ENCODE measurements at regions not wholly inside any gene's neighbourhood (a gene's known extent, or its start where the extent isn't known, plus 50 kb on each side); places are given as distances from the start of the nearest gene placed in this dataset.

DNA sequence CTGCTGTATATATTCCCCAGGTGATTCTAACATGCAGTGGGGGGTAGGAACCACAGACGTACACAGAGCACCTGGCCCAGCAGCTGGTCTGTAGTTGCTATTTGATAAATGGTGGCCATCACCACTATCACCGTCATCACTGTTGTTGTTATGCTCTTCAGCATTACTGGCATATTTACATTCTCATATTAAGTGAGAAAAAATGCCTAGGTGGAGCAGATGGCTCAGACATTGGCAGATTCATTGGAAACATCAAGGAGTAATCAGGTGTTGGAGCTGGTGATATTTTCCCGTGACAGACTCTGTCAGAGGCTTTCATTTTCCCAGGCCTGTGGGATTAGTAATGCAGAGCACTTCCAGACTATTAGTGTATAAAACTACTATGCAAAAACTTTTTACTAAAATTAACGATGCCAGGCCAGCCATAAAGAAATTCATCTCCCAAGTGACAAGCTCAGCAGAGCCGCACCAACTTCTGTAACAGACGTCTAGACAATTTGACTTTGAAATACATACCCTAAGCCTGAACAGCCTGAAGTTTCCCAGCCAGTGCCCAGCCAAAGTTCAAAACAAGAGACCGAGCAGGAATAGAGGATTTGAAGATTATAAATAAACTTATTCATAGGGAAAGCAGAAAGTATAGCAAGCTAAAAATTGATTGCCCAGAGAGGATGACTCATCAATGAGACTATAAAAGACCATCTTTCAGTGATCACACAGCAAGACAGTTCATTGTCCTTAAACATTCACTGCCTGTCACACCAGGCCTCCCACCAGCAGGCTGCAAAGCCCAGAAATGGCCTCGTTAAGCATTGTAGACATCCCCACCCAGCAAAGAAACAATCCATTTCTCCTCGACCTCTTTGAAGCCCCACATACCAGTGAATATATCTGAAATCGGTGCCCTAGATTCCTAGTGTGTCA is 247.4 kb upstream of the CHAC2 start:
- Histone ChIP-seq H3K27me3 (no peaks in the 10 kb centered on the region), H3K36me3 (no peaks in the 10 kb centered on the region), H3K4me1 (ENCODE audit: insufficient read depth) (no peaks in the 10 kb centered on the region), H3K9me3 (no peaks in the 10 kb centered on the region), H3K4me3 (no peak overlapping the region), H3K27ac (no peak overlapping the region)
- intact Hi-C loops (cut with DNase I) = no loop called here
- DNase-seq = no peak
- WGBS, 3 donors = 54 to 59% (median 58%) methylated on average over 10 of the region's 10 CpGs
- TF ChIP-seq, protein P1, sequence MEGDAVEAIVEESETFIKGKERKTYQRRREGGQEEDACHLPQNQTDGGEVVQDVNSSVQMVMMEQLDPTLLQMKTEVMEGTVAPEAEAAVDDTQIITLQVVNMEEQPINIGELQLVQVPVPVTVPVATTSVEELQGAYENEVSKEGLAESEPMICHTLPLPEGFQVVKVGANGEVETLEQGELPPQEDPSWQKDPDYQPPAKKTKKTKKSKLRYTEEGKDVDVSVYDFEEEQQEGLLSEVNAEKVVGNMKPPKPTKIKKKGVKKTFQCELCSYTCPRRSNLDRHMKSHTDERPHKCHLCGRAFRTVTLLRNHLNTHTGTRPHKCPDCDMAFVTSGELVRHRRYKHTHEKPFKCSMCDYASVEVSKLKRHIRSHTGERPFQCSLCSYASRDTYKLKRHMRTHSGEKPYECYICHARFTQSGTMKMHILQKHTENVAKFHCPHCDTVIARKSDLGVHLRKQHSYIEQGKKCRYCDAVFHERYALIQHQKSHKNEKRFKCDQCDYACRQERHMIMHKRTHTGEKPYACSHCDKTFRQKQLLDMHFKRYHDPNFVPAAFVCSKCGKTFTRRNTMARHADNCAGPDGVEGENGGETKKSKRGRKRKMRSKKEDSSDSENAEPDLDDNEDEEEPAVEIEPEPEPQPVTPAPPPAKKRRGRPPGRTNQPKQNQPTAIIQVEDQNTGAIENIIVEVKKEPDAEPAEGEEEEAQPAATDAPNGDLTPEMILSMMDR (IDR thresholded peaks at IDR 0.05) = no peak
- TF ChIP-seq POLR2A (IDR thresholded peaks at IDR 0.05) = no peak

DNA sequence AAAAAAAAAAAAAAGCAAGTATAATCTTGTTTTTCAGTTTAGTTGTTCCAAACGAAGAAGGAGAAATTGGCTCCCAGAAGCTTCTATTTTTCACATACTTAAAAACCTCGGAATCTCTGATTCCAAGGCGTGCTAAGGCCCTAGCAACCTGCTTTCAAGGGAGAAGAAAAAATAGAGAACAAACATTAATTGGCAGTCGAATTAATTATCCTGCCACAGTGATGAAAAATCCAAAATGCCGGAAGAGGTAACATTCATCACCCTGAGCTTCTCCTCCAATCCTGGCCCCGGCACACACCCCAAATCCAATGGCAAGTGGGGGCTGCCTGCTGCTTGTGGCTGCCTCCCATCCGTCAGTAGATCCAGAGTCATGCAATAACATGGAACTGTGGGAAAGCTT is 250.2 kb upstream of the CHAC2 start:
- no peak for DNase-seq
- H3K4me3 ChIP-seq = no peak overlapping the region
- no peaks in the 10 kb centered on the region for H3K27me3 ChIP-seq
- whole genome bisulfite sequencing, 3 donors = 43 to 48% (median 48%) methylated on average over 7 of the region's 7 CpGs
- TF ChIP-seq POLR2A (IDR thresholded peaks at IDR 0.05) (no peak), EP300 (IDR thresholded peaks at IDR 0.05) (no peak)
- TF ChIP-seq, protein P1 (IDR thresholded peaks at IDR 0.05) = no peak
- no peak overlapping the region for H3K27ac ChIP-seq
- no peaks in the 10 kb centered on the region for H3K4me1 ChIP-seq (ENCODE audit: insufficient read depth)
- no peaks in the 10 kb centered on the region for H3K9me3 ChIP-seq
- H3K36me3 ChIP-seq = no peaks in the 10 kb centered on the region
- intact Hi-C loops (cut with DNase I) = no loop called here

DNA sequence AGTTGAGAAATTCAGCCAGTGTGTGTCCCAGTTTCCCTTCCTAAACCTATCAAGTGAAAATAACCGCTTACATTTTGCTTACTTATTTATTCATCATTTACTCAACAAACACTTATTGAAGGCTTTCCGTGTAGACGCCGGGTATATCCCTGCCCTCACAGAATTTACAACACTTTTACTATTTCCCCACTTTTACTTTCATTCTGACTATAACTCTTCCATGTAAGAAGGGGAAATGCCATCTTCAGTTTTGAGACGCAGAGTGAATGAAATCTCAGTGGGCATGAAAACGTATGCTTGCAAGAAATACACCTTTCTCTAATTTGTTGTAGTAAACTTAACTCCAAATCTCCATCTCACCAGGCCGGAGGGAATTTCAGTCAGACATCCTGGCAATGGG is 251.0 kb upstream of the CHAC2 start:
- Histone ChIP-seq H3K9me3 (no peaks in the 10 kb centered on the region), H3K36me3 (no peaks in the 10 kb centered on the region), H3K4me3 (no peak overlapping the region), H3K4me1 (ENCODE audit: insufficient read depth) (no peaks in the 10 kb centered on the region), H3K27me3 (no peaks in the 10 kb centered on the region), H3K27ac (no peak overlapping the region)
- intact Hi-C loops (cut with DNase I) = no loop called here
- WGBS, 3 donors = 92 to 95% (median 94%) methylated on average over 7 of the region's 7 CpGs
- TF ChIP-seq, protein P1 (IDR thresholded peaks at IDR 0.05) = no peak
- no peak for TF ChIP-seq EP300 (IDR thresholded peaks at IDR 0.05)
- no peak for TF ChIP-seq POLR2A (IDR thresholded peaks at IDR 0.05)
- no peak for DNase-seq

DNA sequence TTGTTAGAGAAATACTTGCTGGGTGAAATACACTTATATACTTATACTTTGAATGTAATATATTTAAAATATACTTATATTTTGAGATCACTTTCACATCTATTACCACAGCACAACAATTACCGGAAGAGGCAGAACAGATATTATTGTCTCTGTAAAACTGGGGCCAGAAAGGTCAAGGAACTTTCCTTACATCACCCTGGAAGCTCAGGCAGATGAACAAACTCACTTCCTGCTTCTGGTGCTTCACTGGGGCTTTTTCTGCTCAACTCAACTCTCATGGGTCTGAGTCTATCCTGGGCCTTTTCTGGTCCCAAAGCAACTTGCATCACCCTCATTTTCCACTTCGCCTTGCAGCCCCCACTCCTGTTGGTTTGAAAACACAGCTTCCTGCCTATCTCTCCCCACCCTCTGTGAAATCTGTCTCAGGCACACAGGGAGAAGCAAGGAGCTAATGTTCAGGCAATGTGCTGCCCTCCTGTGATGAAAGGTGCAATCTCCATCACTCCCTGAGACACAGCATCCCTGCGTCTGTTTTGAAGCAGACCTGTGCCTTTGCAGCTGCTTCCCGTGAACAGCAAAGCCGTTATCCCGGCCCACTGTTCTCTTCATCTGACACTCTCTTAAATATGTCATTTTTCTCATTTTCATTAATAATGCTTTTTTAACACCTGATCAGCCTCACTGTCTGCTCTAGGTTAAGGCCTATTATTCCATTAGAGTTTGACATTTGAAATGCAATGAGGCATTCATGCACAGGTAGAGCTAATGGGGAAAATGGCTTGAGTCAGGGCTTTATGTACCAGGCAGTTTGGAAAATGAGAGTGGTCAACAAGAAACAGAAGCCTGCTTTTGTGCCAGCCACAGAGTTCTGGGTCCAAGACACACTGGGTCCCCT is 251.9 kb upstream of the CHAC2 start:
- H3K9me3 ChIP-seq = no peaks in the 10 kb centered on the region
- H3K27me3 ChIP-seq = no peaks in the 10 kb centered on the region
- no peak overlapping the region for H3K4me3 ChIP-seq
- intact Hi-C loops (cut with DNase I) = no loop called here
- WGBS, 3 donors = 73 to 81% (median 78%) methylated on average over 6 of the region's 6 CpGs
- TF ChIP-seq, protein P1 (IDR thresholded peaks at IDR 0.05) = no peak
- TF ChIP-seq EP300 (IDR thresholded peaks at IDR 0.05) = no peak
- no peak overlapping the region for H3K27ac ChIP-seq
- DNase-seq = no peak
- H3K4me1 ChIP-seq (ENCODE audit: insufficient read depth) = no peaks in the 10 kb centered on the region
- H3K36me3 ChIP-seq = no peaks in the 10 kb centered on the region
